ENCODE measurements at regions not wholly inside any gene's neighbourhood (a gene's known extent, or its start where the extent isn't known, plus 50 kb on each side); places are given as distances from the start of the nearest gene placed in this dataset.

DNA sequence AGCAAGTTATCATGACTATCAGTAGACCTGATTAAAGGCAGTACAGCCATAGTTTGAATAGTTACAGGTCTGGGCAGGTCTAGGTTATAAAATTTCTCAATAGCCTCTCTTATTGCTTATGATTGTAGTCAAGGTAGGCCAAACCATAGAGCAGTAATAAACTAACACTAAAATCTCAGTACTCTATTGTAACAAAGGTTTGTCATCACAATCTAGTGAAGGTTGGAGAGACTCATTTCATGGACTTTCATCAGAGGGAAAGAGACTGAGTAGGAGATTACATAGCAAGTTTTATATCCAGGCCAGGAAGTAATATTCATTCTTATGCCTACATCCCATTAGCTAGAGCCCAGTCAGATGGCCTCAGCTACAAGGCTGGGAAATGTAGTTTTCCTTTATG is 141.0 kb downstream of the ASB9 start:
- H4K8ac ChIP-seq (ENCODE audit: low read depth in 2 of 2, low read length in 2 of 2), result no peak overlapping the region
- no peak overlapping the region for H2AFZ ChIP-seq (replicated peaks; ENCODE audit: low read length, poor library complexity)
- no peak overlapping the region for H3K4ac ChIP-seq (ENCODE audit: low read depth, low read length)
- ATAC-seq (ENCODE audit: low read depth) (no peak), DNase-seq (no peak)
- no TSS peak for BruUV-seq (replicated peaks)
- H3K36me3 ChIP-seq (ENCODE audit: control insufficient read depth, insufficient read depth, low read length), result no peaks in the 10 kb centered on the region
- no peaks in the 10 kb centered on the region for H3K27me3 ChIP-seq (ENCODE audit: control insufficient read depth, insufficient read depth, low read length)
- no peaks in the 10 kb centered on the region for H3K79me1 ChIP-seq (ENCODE audit: low read depth in 1 of 2, low read length in 2 of 2)
- TF ChIP-seq RFX5 (IDR thresholded peaks at IDR 0.05; ENCODE audit: low read depth, low read length) (no peak), CHD1 (IDR thresholded peaks at IDR 0.05; ENCODE audit: low read depth, low read length) (no peak), BHLHE40 (IDR thresholded peaks at IDR 0.05; ENCODE audit: low read depth, low read length) (no peak), NFE2L2 (IDR thresholded peaks at IDR 0.05; ENCODE audit: low read depth, low read length) (no peak), FOS (IDR thresholded peaks at IDR 0.05; ENCODE audit: low read depth, low read length) (no peak), MAZ (IDR thresholded peaks at IDR 0.05; ENCODE audit: borderline replicate concordance, low read depth, low read length) (no peak), RAD21 (IDR thresholded peaks at IDR 0.05; ENCODE audit: low read length) (no peak), ELK1 (IDR thresholded peaks at IDR 0.05; ENCODE audit: borderline replicate concordance, low read depth, low read length) (no peak), CTCF (conservative IDR thresholded peaks at IDR 0.05; ENCODE audit: low read depth, low read length) (no peak), MAFK (IDR thresholded peaks at IDR 0.05; ENCODE audit: low read depth, low read length) (no peak), SMC3 (IDR thresholded peaks at IDR 0.05; ENCODE audit: low read depth, low read length) (no peak), POLR2A (IDR thresholded peaks at IDR 0.05; ENCODE audit: low read depth, low read length) (no peak), CEBPB (IDR thresholded peaks at IDR 0.05; ENCODE audit: low read depth, low read length) (no peak), USF2 (IDR thresholded peaks at IDR 0.05; ENCODE audit: low read depth, low read length) (no peak), MXI1 (IDR thresholded peaks at IDR 0.05; ENCODE audit: borderline replicate concordance, low read depth, low read length) (no peak), RCOR1 (IDR thresholded peaks at IDR 0.05; ENCODE audit: insufficient replicate concordance, low read length) (no peak)
- no peak overlapping the region for H2BK15ac ChIP-seq (ENCODE audit: low read depth, low read length)
- H3K56ac ChIP-seq (ENCODE audit: extremely low read depth, insufficient read depth, low read length), result no peak overlapping the region
- H3K23ac ChIP-seq (ENCODE audit: low read depth, low read length), result no peak overlapping the region
- no peak overlapping the region for H4K5ac ChIP-seq (ENCODE audit: low read depth, low read length)
- in situ Hi-C loops (cut with MboI; ENCODE audit: low sequenced_read_pairs) (no loop called here), dilution Hi-C loops (cut with HindIII; ENCODE audit: low sequenced_read_pairs, unreplicated experiment) (no loop called here), intact Hi-C loops (cut with micrococcal nuclease) (no loop called here)
- no peak overlapping the region for H3K4me2 ChIP-seq (ENCODE audit: low read depth, low read length)
- no peak overlapping the region for H2AK5ac ChIP-seq (ENCODE audit: low read depth, low read length)
- H2BK120ac ChIP-seq (ENCODE audit: low read depth, low read length), result no peak overlapping the region
- ChIA-PET POLR2A (ENCODE audit: unreplicated experiment) (no interaction called here), CTCF (interaction anchor here (0.6 kb wide), 1 partner anchor 116 kb away, joined by 4 read pairs; no protein-coding TSS in a partner anchor)
- H4K20me1 ChIP-seq (ENCODE audit: insufficient read depth, low read length), result no peaks in the 10 kb centered on the region
- no peak overlapping the region for H2AK9ac ChIP-seq (replicated peaks; ENCODE audit: low read depth, low read length, poor library complexity)
- H4K91ac ChIP-seq (ENCODE audit: insufficient read depth, low read depth, low read length), result no peak overlapping the region
- H3K4me3 ChIP-seq (ENCODE audit: insufficient read depth, low read depth, low read length), result no peak overlapping the region
- H3K18ac ChIP-seq (ENCODE audit: low read depth, low read length), result no peak overlapping the region
- no peaks in the 10 kb centered on the region for H3K4me1 ChIP-seq (ENCODE audit: control insufficient read depth, insufficient read depth, low read length)
- H2BK5ac ChIP-seq (ENCODE audit: low read depth, low read length, poor library complexity, severe bottlenecking), result no peak overlapping the region
- H3K9me3 ChIP-seq (ENCODE audit: control insufficient read depth, insufficient read depth, low read length), result no peaks in the 10 kb centered on the region
- H3K9ac ChIP-seq (ENCODE audit: low read depth, low read length), result no peak overlapping the region
- H3K14ac ChIP-seq (replicated peaks; ENCODE audit: low read depth, low read length), result no peak overlapping the region
- H2BK20ac ChIP-seq (ENCODE audit: low read depth, low read length), result no peak overlapping the region
- no peak overlapping the region for H3K27ac ChIP-seq (ENCODE audit: insufficient read depth, low read length)
- H3K9me1 ChIP-seq (ENCODE audit: insufficient read depth, low read length), result no peaks in the 10 kb centered on the region

Measured in IMR-90 (cell line).